ENCODE measurements at regions not wholly inside any gene's neighbourhood (a gene's known extent, or its start where the extent isn't known, plus 50 kb on each side); places are given as distances from the start of the nearest gene placed in this dataset.
A peak's percentile ranks its signal among the peaks of the same experiment; 100 is the strongest.
"Not testable (repeated sequence)": the region's sequence is repeated elsewhere in the genome, so short reads cannot be mapped to it uniquely, and the experiment has no call there.

GRCh38 chr5:166127766-166128570 lies 2163.5 kb upstream of the WWC1 start:
- DNase-seq, result no peak
- TF ChIP-seq POLR2A (IDR thresholded peaks at IDR 0.05) (no peak), CTCF (IDR thresholded peaks at IDR 0.05) (no peak)
- no peak overlapping the region for H3K4me3 ChIP-seq (replicated peaks in 1 of 3)
- no peaks in the 10 kb centered on the region for H3K4me1 ChIP-seq
- H3K36me3 ChIP-seq, result no peaks in the 10 kb centered on the region
- no peak overlapping the region for H3K27ac ChIP-seq
- intact Hi-C loops (cut with DNase I), result no loop called here
- no peaks in the 10 kb centered on the region for H3K9me3 ChIP-seq
- WGBS, 2 donors, result 80 to 88% methylated on average over 9 to 10 of the region's 10 CpGs
- H3K27me3 ChIP-seq, result no peaks in the 10 kb centered on the region

- intact Hi-C loops (cut with DNase I); H3K27me3 ChIP-seq; H3K4me1 ChIP-seq; H3K27ac ChIP-seq; H3K36me3 ChIP-seq; H3K9me3 ChIP-seq; DNase-seq; H3K4me3 ChIP-seq (replicated peaks in 1 of 3): not testable (repeated sequence)
- WGBS, 2 donors, result 87 to 96% methylated on average over 14 to 16 of the region's 17 CpGs
These were observed 2146.3 kb upstream of the WWC1 start for GRCh38 chr5:166145107-166145506.

- H3K27ac ChIP-seq, result no peak overlapping the region
- no peak for DNase-seq
- 58 to 59% methylated on average over 3 of the region's 3 CpGs for whole genome bisulfite sequencing, 2 donors
- no peak overlapping the region for H3K4me3 ChIP-seq (replicated peaks in 1 of 3)
- H3K9me3 ChIP-seq, result no peaks in the 10 kb centered on the region
- intact Hi-C loops (cut with DNase I), result no loop called here
- no peaks in the 10 kb centered on the region for H3K4me1 ChIP-seq
- no peaks in the 10 kb centered on the region for H3K27me3 ChIP-seq
- TF ChIP-seq POLR2A (IDR thresholded peaks at IDR 0.05), result no peak
- TF ChIP-seq CTCF (IDR thresholded peaks at IDR 0.05), result no peak
- H3K36me3 ChIP-seq, result no peaks in the 10 kb centered on the region
These were observed 2127.3 kb upstream of the WWC1 start for GRCh38 chr5:166163996-166164610.

GRCh38 chr5:166165596-166165995 lies 2125.8 kb upstream of the WWC1 start:
- no peaks in the 10 kb centered on the region for H3K9me3 ChIP-seq
- H3K36me3 ChIP-seq, result no peaks in the 10 kb centered on the region
- no peaks in the 10 kb centered on the region for H3K4me1 ChIP-seq
- peak in 1 of 2 donors; percentile 7 for DNase-seq
- H3K27me3 ChIP-seq, result no peaks in the 10 kb centered on the region
- intact Hi-C loops (cut with DNase I), result no loop called here
- no peak overlapping the region for H3K4me3 ChIP-seq (replicated peaks in 1 of 3)
- no peak overlapping the region for H3K27ac ChIP-seq
- TF ChIP-seq CTCF (IDR thresholded peaks at IDR 0.05), result no peak
- no peak for TF ChIP-seq POLR2A (IDR thresholded peaks at IDR 0.05)
- WGBS, 2 donors, result 32 to 33% methylated on average over 4 of the region's 4 CpGs

- H3K4me3 ChIP-seq (replicated peaks in 1 of 3), result no peak overlapping the region
- intact Hi-C loops (cut with DNase I), result no loop called here
- no peaks in the 10 kb centered on the region for H3K9me3 ChIP-seq
- H3K4me1 ChIP-seq, result no peaks in the 10 kb centered on the region
- TF ChIP-seq CTCF (IDR thresholded peaks at IDR 0.05) (no peak), POLR2A (IDR thresholded peaks at IDR 0.05) (no peak)
- H3K27ac ChIP-seq, result no peak overlapping the region
- H3K36me3 ChIP-seq, result no peaks in the 10 kb centered on the region
- no peak for DNase-seq
- WGBS, 2 donors, result 53 to 59% methylated on average over 5 of the region's 5 CpGs
- H3K27me3 ChIP-seq, result no peaks in the 10 kb centered on the region
These were observed 2125.4 kb upstream of the WWC1 start for GRCh38 chr5:166166071-166166470.

Measured in thyroid gland (tissue), 4 donors.